Gastrocnemius medialis (tissue), 4 donors: ENCODE measurements at regions not wholly inside any gene's neighbourhood (a gene's known extent, or its start where the extent isn't known, plus 50 kb on each side); places are given as distances from the start of the nearest gene placed in this dataset.

Experiments
- CTCF ChIP-seq, 5 experiments: fragments of 450-650 bp in 3 of 5; fragments of 200-600 bp in 2 of 5; sonication (generic) in 2 of 5; IDR thresholded peaks in 4 of 5; conservative IDR thresholded peaks in 1 of 5; 1 replicate in 4 of 5; 2 replicates in 1 of 5; pipeline ENCODE4 v1.5.1; 2016 to 2019; ENCODE audit warnings: antibody characterized with exemption in 5 of 5, mild to moderate bottlenecking in 3 of 5, moderate library complexity in 3 of 5
- POLR2A ChIP-seq, 2 donors: fragments of 450-650 bp; IDR thresholded peaks; one replicate each; pipeline ENCODE4 v1.6.1; 2017; ENCODE audit warnings: antibody characterized with exemption in 2 of 2, mild to moderate bottlenecking in 2 of 2, moderate library complexity in 2 of 2

- TF ChIP-seq CTCF (IDR thresholded peaks at IDR 0.05 in 4 of 5, conservative IDR thresholded peaks at IDR 0.05 in 1 of 5) (no peak), POLR2A (IDR thresholded peaks at IDR 0.05) (no peak)
These were observed 115.1 kb downstream of the CYLD start for GRCh38 chr16:50856991-50857390.
